H9 (cell line): ENCODE measurements at regions not wholly inside any gene's neighbourhood (a gene's known extent, or its start where the extent isn't known, plus 50 kb on each side); places are given as distances from the start of the nearest gene placed in this dataset.

Experiments used
- DNase-seq: peaks from one replicate; pipeline ENCODE4 v3.0.0-alpha.2; 2017
- H2AFZ ChIP-seq: one replicate; pipeline ENCODE4 v1.6.1; 2013; ENCODE audit warnings: mild to moderate bottlenecking, low read length, control low read depth, moderate library complexity
- H2AK5ac ChIP-seq: 2 replicates; pipeline ENCODE4 v1.6.1; 2013; ENCODE audit warnings: low read length, control low read depth, mixed read lengths; ENCODE audit not compliant: insufficient read length
- H2BK120ac ChIP-seq: one replicate; pipeline ENCODE4 v1.6.1; 2013; ENCODE audit warnings: low read depth, mild to moderate bottlenecking, low read length, control low read depth, inconsistent platforms; ENCODE audit not compliant: poor library complexity, severe bottlenecking
- H2BK12ac ChIP-seq: 2 replicates; pipeline ENCODE4 v1.6.1; 2013; ENCODE audit warnings: low read length, control low read depth, mixed read lengths, low read depth; ENCODE audit not compliant: insufficient read length
- H2BK15ac ChIP-seq: 2 replicates; pipeline ENCODE4 v1.6.1; 2013; ENCODE audit warnings: low read depth, low read length, control low read depth
- H2BK20ac ChIP-seq: one replicate; pipeline ENCODE4 v1.6.1; 2013; ENCODE audit warnings: low read depth, mild to moderate bottlenecking, low read length, control low read depth, inconsistent platforms; ENCODE audit not compliant: poor library complexity, severe bottlenecking
- H2BK5ac ChIP-seq: 2 replicates; pipeline ENCODE4 v1.6.1; 2013; ENCODE audit warnings: low read length, control low read depth, mixed read lengths; ENCODE audit not compliant: insufficient read length
- H3K14ac ChIP-seq: 2 replicates; pipeline ENCODE4 v1.6.1; 2013; ENCODE audit warnings: low read length, control low read depth; ENCODE audit not compliant: insufficient read depth
- H3K18ac ChIP-seq: 2 replicates; pipeline ENCODE4 v1.6.1; 2013; ENCODE audit warnings: low read depth, mild to moderate bottlenecking, mixed read lengths, low read length, control low read depth; ENCODE audit not compliant: insufficient read length
- H3K23ac ChIP-seq: 2 replicates; pipeline ENCODE4 v1.6.1; 2013; ENCODE audit warnings: low read length, control low read depth, mixed read lengths, low read depth; ENCODE audit not compliant: insufficient read length
- H3K23me2 ChIP-seq: 2 replicates; pipeline ENCODE4 v1.6.1; 2013; ENCODE audit warnings: low read depth, mild to moderate bottlenecking, mixed read lengths, low read length, control low read depth; ENCODE audit not compliant: insufficient read length, poor library complexity, severe bottlenecking
- H3K27ac ChIP-seq: 2 replicates; pipeline ENCODE4 v1.5.1; 2013; ENCODE audit warnings: low read length, control low read depth, mixed read lengths, low read depth; ENCODE audit not compliant: insufficient read length
- H3K27me3 ChIP-seq: 2 replicates; pipeline ENCODE4 v1.6.1; 2013; ENCODE audit warnings: low read length, control low read depth, inconsistent platforms; ENCODE audit not compliant: insufficient read depth
- H3K4ac ChIP-seq: 2 replicates; pipeline ENCODE4 v1.6.1; 2013; ENCODE audit warnings: low read depth, mild to moderate bottlenecking, control low read depth, inconsistent platforms, low read length, moderate library complexity
- H3K4me1 ChIP-seq: 2 replicates; pipeline ENCODE4 v1.6.1; 2013; ENCODE audit warnings: low read length, control low read depth, inconsistent platforms; ENCODE audit not compliant: insufficient read depth
- H3K4me2 ChIP-seq: 2 replicates; pipeline ENCODE4 v1.6.1; 2013; ENCODE audit warnings: low read length, control low read depth, mixed read lengths; ENCODE audit not compliant: insufficient read length, insufficient read depth
- H3K56ac ChIP-seq: 2 replicates; pipeline ENCODE4 v1.6.1; 2013; ENCODE audit warnings: low read depth, mild to moderate bottlenecking, mixed read lengths, low read length, control low read depth; ENCODE audit not compliant: insufficient read length
- H3K79me1 ChIP-seq: 2 replicates; pipeline ENCODE4 v1.6.1; 2013; ENCODE audit warnings: low read depth, mild to moderate bottlenecking, moderate library complexity, low read length, control low read depth, inconsistent platforms; ENCODE audit not compliant: insufficient read depth, poor library complexity, severe bottlenecking
- H3K79me2 ChIP-seq: 2 replicates; pipeline ENCODE4 v1.6.1; 2013; ENCODE audit warnings: low read length, control low read depth, inconsistent platforms; ENCODE audit not compliant: insufficient read depth
- H3K9ac ChIP-seq: 2 replicates; pipeline ENCODE4 v1.6.1; 2013; ENCODE audit warnings: low read length, control low read depth, mixed read lengths; ENCODE audit not compliant: insufficient read length; ENCODE audit errors: extremely low read depth
- H3K9me3 ChIP-seq: one replicate; pipeline ENCODE4 v1.6.1; 2013; ENCODE audit warnings: low read depth, low read length, inconsistent platforms; ENCODE audit not compliant: control insufficient read depth
- H3T11ph ChIP-seq: one replicate; pipeline ENCODE4 v1.6.1; 2013; ENCODE audit warnings: mild to moderate bottlenecking, low read length, control low read depth, inconsistent platforms
- H4K20me1 ChIP-seq: one replicate; pipeline ENCODE4 v1.6.1; 2013; ENCODE audit not compliant: control insufficient read depth, insufficient read length, insufficient read depth
- H4K5ac ChIP-seq: 2 replicates; pipeline ENCODE4 v1.6.1; 2013; ENCODE audit warnings: low read depth, mild to moderate bottlenecking, mixed read lengths, low read length, control low read depth; ENCODE audit not compliant: insufficient read length
- H4K8ac ChIP-seq: replicated peaks from 2 replicates; pipeline ENCODE4 v1.6.1; 2013; ENCODE audit warnings: low read length, control low read depth, mixed read lengths, low read depth; ENCODE audit not compliant: insufficient read length
- H4K91ac ChIP-seq: 2 replicates; pipeline ENCODE4 v1.6.1; 2013; ENCODE audit warnings: low read depth, mild to moderate bottlenecking, moderate library complexity, mixed read lengths, low read length, control low read depth; ENCODE audit not compliant: insufficient read length
- H3K27ac Mint-ChIP-seq, 3 experiments: 2 replicates in 2 of 3; 3 replicates in 1 of 3; pipeline ENCODE4 v1.8.0; 2020 to 2021; ENCODE audit warnings: mixed read lengths in 3 of 3, mild to moderate bottlenecking in 1 of 3, moderate library complexity in 1 of 3
- H3K27me3 Mint-ChIP-seq: 2 replicates; pipeline ENCODE4 v1.8.0; 2021; ENCODE audit warnings: low read depth, mild to moderate bottlenecking, moderate library complexity, mixed read lengths
- H3K36me3 Mint-ChIP-seq, 3 experiments: 2 replicates in 2 of 3; 3 replicates in 1 of 3; pipeline ENCODE4 v1.8.0; 2020 to 2021; ENCODE audit warnings: low read depth in 3 of 3, mixed read lengths in 3 of 3; ENCODE audit not compliant: insufficient read depth in 1 of 3
- H3K4me1 Mint-ChIP-seq, 2 experiments: 2 replicates each; pipeline ENCODE4 v1.8.0; 2020; ENCODE audit warnings: mixed read lengths in 2 of 2
- H3K4me3 Mint-ChIP-seq, 2 experiments: 2 replicates in 1 of 2; 3 replicates in 1 of 2; pipeline ENCODE4 v1.8.0; 2020 to 2021; ENCODE audit warnings: mild to moderate bottlenecking in 2 of 2, mixed read lengths in 2 of 2, moderate library complexity in 1 of 2
- H3K9me3 Mint-ChIP-seq, 2 experiments: 2 replicates in 1 of 2; 3 replicates in 1 of 2; pipeline ENCODE4 v1.8.0; 2020; ENCODE audit warnings: mild to moderate bottlenecking in 2 of 2, mixed read lengths in 2 of 2, moderate library complexity in 1 of 2
- CTCF ChIP-seq: fragments of 200-600 bp; sonication (generic); conservative IDR thresholded peaks from 3 replicates; pipeline ENCODE4 v1.8.0; 2021; ENCODE audit warnings: antibody characterized with exemption, mild to moderate bottlenecking
- WGBS: extraction: QIAGEN DNeasy Blood & Tissue Kit; methylation state at CpG from one replicate; pipeline ENCODE4 v1.1.7; 2013; ENCODE audit warnings: missing lambda C conversion rate, low lambda C conversion rate, mixed read lengths; ENCODE audit not compliant: insufficient read length; ENCODE audit errors: extremely low coverage; 5-methylcytosine and 5-hydroxymethylcytosine counted together

GRCh38 chrX:35722128-35722527, 76.0 kb upstream of the MAGEB16 start:
- Histone ChIP-seq H2BK12ac (no peak overlapping the region), H3K23ac (no peak overlapping the region), H3K23me2 (no peaks in the 10 kb centered on the region), H3K79me2 (no peaks in the 10 kb centered on the region), H4K91ac (no peak overlapping the region), H2AFZ (no peak overlapping the region), H3K79me1 (no peaks in the 10 kb centered on the region), H3K4me1 (no peaks in the 10 kb centered on the region), H3K27ac (no peak overlapping the region), H2BK15ac (no peak overlapping the region), H3K9ac (no peak overlapping the region), H2BK120ac (no peak overlapping the region), H4K20me1 (no peaks in the 10 kb centered on the region), H2BK5ac (no peak overlapping the region), H3K56ac (no peak overlapping the region), H3K27me3 (peaks cover 3% of the 10 kb centered on the region; the same call in 1 of the 2 replicates), H2BK20ac (no peak overlapping the region), H3K18ac (no peak overlapping the region), H3K4me2 (no peak overlapping the region), H2AK5ac (no peak overlapping the region), H3T11ph (no peak overlapping the region), H3K9me3 (no peaks in the 10 kb centered on the region), H4K8ac (no peak overlapping the region), H4K5ac (no peak overlapping the region), H3K4ac (no peak overlapping the region), H3K14ac (no peak overlapping the region)
- DNase-seq, result no peak
- H3K36me3 Mint-ChIP-seq, result peaks cover 0 to 1% (median 0%) of the 10 kb centered on the region in 3 experiments; a peak in 2 of 7 replicates
- no peak for TF ChIP-seq CTCF
- H3K4me3 Mint-ChIP-seq, result no peak overlapping the region
- peaks cover 2 to 3% of the 10 kb centered on the region in 2 experiments; a peak in 1 of 4 replicates for H3K4me1 Mint-ChIP-seq
- WGBS, result no CpG with 5 or more reads among the region's 5 CpGs
- H3K9me3 Mint-ChIP-seq, result peaks cover 52 to 62% of the 10 kb centered on the region in 2 experiments
- H3K27me3 Mint-ChIP-seq, result peaks cover 40% of the 10 kb centered on the region
- H3K27ac Mint-ChIP-seq, result no peak overlapping the region
